ENCODE measurements at regions not wholly inside any gene's neighbourhood (a gene's known extent, or its start where the extent isn't known, plus 50 kb on each side); places are given as distances from the start of the nearest gene placed in this dataset.

- no peak for DNase-seq
These were observed 50.5 kb upstream of the POU2AF2 start for GRCh38 chr11:111194860-111195568.

GRCh38 chr11:111193924-111194490 lies 51.5 kb upstream of the POU2AF2 start:
- no peak for DNase-seq

- no peak for DNase-seq
These were observed 56.1 kb upstream of the POU2AF2 start for GRCh38 chr11:111189466-111189865.

- DNase-seq = no peak
These were observed 59.1 kb upstream of the POU2AF2 start for GRCh38 chr11:111186308-111186915.

- no peak for DNase-seq
These were observed 60.3 kb upstream of the POU2AF2 start for GRCh38 chr11:111185266-111185665.

- DNase-seq = no peak
These were observed 61.8 kb upstream of the POU2AF2 start for GRCh38 chr11:111183706-111184105.

GRCh38 chr11:111179184-111179910 lies 66.2 kb upstream of the POU2AF2 start:
- DNase-seq = no peak

- DNase-seq = no peak
These were observed 68.3 kb upstream of the POU2AF2 start for GRCh38 chr11:111177037-111177871.

- DNase-seq = no peak
These were observed 68.9 kb upstream of the POU2AF2 start for GRCh38 chr11:111176603-111177002.

GRCh38 chr11:111173221-111173620 lies 72.3 kb upstream of the POU2AF2 start:
- no peak for DNase-seq

GRCh38 chr11:111172321-111172862 lies 73.1 kb upstream of the POU2AF2 start:
- DNase-seq = no peak

GRCh38 chr11:111170761-111171379 lies 74.7 kb upstream of the POU2AF2 start:
- no peak for DNase-seq

GRCh38 chr11:111169367-111169766 lies 76.2 kb upstream of the POU2AF2 start:
- no peak for DNase-seq

- no peak for DNase-seq
These were observed 76.7 kb upstream of the POU2AF2 start for GRCh38 chr11:111168871-111169270.

GRCh38 chr11:111167666-111168065 lies 77.9 kb upstream of the POU2AF2 start:
- no peak for DNase-seq

- no peak for DNase-seq
These were observed 78.9 kb upstream of the POU2AF2 start for GRCh38 chr11:111166598-111166997.

- DNase-seq = no peak
These were observed 83.2 kb upstream of the POU2AF2 start for GRCh38 chr11:111162305-111162704.

- no peak for DNase-seq
These were observed 88.0 kb upstream of the POU2AF2 start for GRCh38 chr11:111157571-111157970.

- no peak for DNase-seq
These were observed 90.5 kb upstream of the POU2AF2 start for GRCh38 chr11:111155021-111155420.

GRCh38 chr11:111153194-111153593 lies 92.3 kb upstream of the POU2AF2 start:
- no peak for DNase-seq

- DNase-seq = no peak
These were observed 96.6 kb upstream of the POU2AF2 start for GRCh38 chr11:111148953-111149352.

GRCh38 chr11:111148121-111148520 lies 97.4 kb upstream of the POU2AF2 start:
- no peak for DNase-seq

All from DMS153 (cell line).